ENCODE measurements at regions not wholly inside any gene's neighbourhood (a gene's known extent, or its start where the extent isn't known, plus 50 kb on each side); places are given as distances from the start of the nearest gene placed in this dataset.

DNA sequence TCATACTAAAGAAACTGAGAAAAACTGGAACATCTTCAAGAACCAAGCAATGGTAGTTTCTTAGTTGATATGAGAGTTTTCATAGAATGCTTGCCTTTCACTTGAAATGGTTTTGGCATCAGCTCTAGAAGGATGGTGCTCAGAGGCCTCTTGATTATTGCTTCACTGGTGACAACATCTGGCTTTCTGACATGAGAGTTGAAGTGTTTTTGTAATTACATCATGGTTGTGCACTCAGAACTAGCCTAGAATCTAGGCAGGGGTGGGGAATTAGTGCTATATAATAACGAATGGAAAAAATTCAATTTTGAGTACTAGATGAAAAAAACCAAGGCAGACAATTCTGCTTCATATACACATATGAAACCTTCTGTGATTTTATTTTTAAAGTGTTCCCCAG, 172.8 kb upstream of the LMNTD1 start:
- TF ChIP-seq, protein P1, sequence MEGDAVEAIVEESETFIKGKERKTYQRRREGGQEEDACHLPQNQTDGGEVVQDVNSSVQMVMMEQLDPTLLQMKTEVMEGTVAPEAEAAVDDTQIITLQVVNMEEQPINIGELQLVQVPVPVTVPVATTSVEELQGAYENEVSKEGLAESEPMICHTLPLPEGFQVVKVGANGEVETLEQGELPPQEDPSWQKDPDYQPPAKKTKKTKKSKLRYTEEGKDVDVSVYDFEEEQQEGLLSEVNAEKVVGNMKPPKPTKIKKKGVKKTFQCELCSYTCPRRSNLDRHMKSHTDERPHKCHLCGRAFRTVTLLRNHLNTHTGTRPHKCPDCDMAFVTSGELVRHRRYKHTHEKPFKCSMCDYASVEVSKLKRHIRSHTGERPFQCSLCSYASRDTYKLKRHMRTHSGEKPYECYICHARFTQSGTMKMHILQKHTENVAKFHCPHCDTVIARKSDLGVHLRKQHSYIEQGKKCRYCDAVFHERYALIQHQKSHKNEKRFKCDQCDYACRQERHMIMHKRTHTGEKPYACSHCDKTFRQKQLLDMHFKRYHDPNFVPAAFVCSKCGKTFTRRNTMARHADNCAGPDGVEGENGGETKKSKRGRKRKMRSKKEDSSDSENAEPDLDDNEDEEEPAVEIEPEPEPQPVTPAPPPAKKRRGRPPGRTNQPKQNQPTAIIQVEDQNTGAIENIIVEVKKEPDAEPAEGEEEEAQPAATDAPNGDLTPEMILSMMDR (conservative IDR thresholded peaks at IDR 0.05 in 1 of 2, IDR thresholded peaks at IDR 0.05 in 1 of 2; ENCODE audit: low read depth in 1 of 2, low read length in 2 of 2) = no peak
- TF ChIP-seq EZH2 (IDR thresholded peaks at IDR 0.05; ENCODE audit: low read length, missing control alignments) = no peak

All from fibroblast of lung (primary cell).